Caco-2 (cell line): ENCODE measurements at regions not wholly inside any gene's neighbourhood (a gene's known extent, or its start where the extent isn't known, plus 50 kb on each side); places are given as distances from the start of the nearest gene placed in this dataset.
"Not testable (repeated sequence)": the region's sequence is repeated elsewhere in the genome, so short reads cannot be mapped to it uniquely, and the experiment has no call there.

Source experiments
- BruUV-seq: library from RNA; stranded (reverse); fragments of 400-500 nt; replicated peaks from 2 replicates; lab custom pipeline; 2021; lab: Mats Ljungman, UMichigan
- CTCF ChIA-PET: fragments of 300-600 bp; sonication (Branson Sonifier 250); formaldehyde crosslinking; loops from one replicate; lab custom pipeline; 2022; ENCODE audit warnings: antibody characterized with exemption; lab: Charles Lee
- POLR2A ChIA-PET: fragments of 300-600 bp; sonication (Branson Sonifier 250); formaldehyde crosslinking; loops from one replicate; lab custom pipeline; 2022; ENCODE audit warnings: antibody characterized with exemption; lab: Charles Lee
- DNase-seq, 2 experiments: peaks; one replicate each; pipeline versions ENCODE4 v3.0.0 to v3.0.0-alpha.2; 2020 to 2022
- H3K27me3 ChIP-seq: replicated peaks from 2 replicates; pipeline ENCODE4 v1.6.0; 2011; ENCODE audit warnings: low read length; ENCODE audit not compliant: control insufficient read depth, insufficient read depth
- H3K36me3 ChIP-seq: 2 replicates; pipeline ENCODE4 v1.5.1; 2011; ENCODE audit warnings: low read length; ENCODE audit not compliant: control insufficient read depth, insufficient read depth
- H3K4me1 ChIP-seq: fragments of 250-450 bp; sonication (Bioruptor Pico); 2 replicates; pipeline ENCODE4 v1.5.1; 2020; ENCODE audit warnings: mild to moderate bottlenecking
- H3K4me3 ChIP-seq: 2 replicates; pipeline ENCODE4 v1.5.1; 2011; ENCODE audit warnings: low read depth, mild to moderate bottlenecking, control low read depth, low read length
- H3K9me3 ChIP-seq: fragments of 250-450 bp; sonication (Bioruptor Pico); 2 replicates; pipeline ENCODE4 v1.5.1; 2020; ENCODE audit warnings: mild to moderate bottlenecking, moderate library complexity
- H3K27ac Mint-ChIP-seq: one replicate; pipeline ENCODE4 v1.8.0; 2022; ENCODE audit warnings: mixed read lengths; ENCODE audit not compliant: unreplicated experiment
- H3K27me3 Mint-ChIP-seq: one replicate; pipeline ENCODE4 v1.8.0; 2022; ENCODE audit warnings: mixed read lengths; ENCODE audit not compliant: insufficient read depth, unreplicated experiment
- H3K36me3 Mint-ChIP-seq: one replicate; pipeline ENCODE4 v1.8.0; 2022; ENCODE audit warnings: mild to moderate bottlenecking, mixed read lengths; ENCODE audit not compliant: insufficient read depth, unreplicated experiment
- H3K4me1 Mint-ChIP-seq: one replicate; pipeline ENCODE4 v1.8.0; 2022; ENCODE audit warnings: low read depth, mixed read lengths; ENCODE audit not compliant: unreplicated experiment
- H3K4me3 Mint-ChIP-seq: one replicate; pipeline ENCODE4 v1.8.0; 2022; ENCODE audit warnings: mild to moderate bottlenecking, moderate library complexity, mixed read lengths; ENCODE audit not compliant: unreplicated experiment
- H3K9me3 Mint-ChIP-seq: one replicate; pipeline ENCODE4 v1.8.0; 2022; ENCODE audit warnings: mixed read lengths; ENCODE audit not compliant: unreplicated experiment
- intact Hi-C: fragments of 100-400 bp; cut with micrococcal nuclease; formaldehyde crosslinking; loops from one replicate; pipeline ENCODE4 v1.10.0; 2022; ENCODE audit not compliant: unreplicated experiment
- TF ChIP-seq, protein P1 (sequence below), 2 experiments: fragments of 200-600 bp in 1 of 2; IDR thresholded peaks; 1 replicate in 1 of 2; 2 replicates in 1 of 2; pipeline versions ENCODE4 v1.5.1 to v1.8.0; 2011 to 2022; ENCODE audit warnings: antibody characterized with exemption in 1 of 2, control low read depth in 1 of 2, inconsistent platforms in 1 of 2, low read depth in 1 of 2, low read length in 1 of 2, mild to moderate bottlenecking in 1 of 2, moderate library complexity in 1 of 2; ENCODE audit not compliant: insufficient read depth in 1 of 2, severe bottlenecking in 1 of 2, unreplicated experiment in 1 of 2

DNA sequence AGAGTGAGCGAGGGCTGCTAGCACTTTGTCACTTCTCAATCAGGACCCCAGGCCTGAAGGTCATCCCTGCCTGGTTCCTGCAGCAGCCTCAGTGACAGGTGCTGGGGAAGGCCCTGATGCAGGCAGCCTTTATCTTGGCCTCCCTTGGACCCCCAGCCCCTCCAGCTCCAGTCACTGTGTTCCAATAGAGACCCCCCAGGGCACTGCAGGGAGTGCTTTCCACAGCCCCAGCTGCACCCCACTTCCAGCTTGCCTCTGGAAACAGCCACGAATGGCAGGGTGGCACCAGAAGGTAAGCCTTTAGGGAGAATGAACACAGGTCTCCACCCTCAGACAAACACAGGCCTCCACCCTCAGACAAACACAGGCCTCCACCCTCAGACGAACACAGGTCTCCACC, 241.6 kb upstream of the SGCG start:
- H3K4me1 ChIP-seq = no peaks in the 10 kb centered on the region
- no peak for DNase-seq
- no peaks in the 10 kb centered on the region for H3K36me3 ChIP-seq
- Mint-ChIP-seq H3K27me3 (no peaks in the 10 kb centered on the region), H3K27ac (no peak overlapping the region), H3K36me3 (no peaks in the 10 kb centered on the region), H3K4me3 (no peak overlapping the region), H3K9me3 (no peaks in the 10 kb centered on the region), H3K4me1 (no peaks in the 10 kb centered on the region)
- no TSS peak for BruUV-seq
- intact Hi-C loops = no loop called here
- ChIA-PET POLR2A (no interaction called here), CTCF (no interaction called here)
- H3K9me3 ChIP-seq = peaks cover 5% of the 10 kb centered on the region; the same call in 1 of the 2 replicates
- no peak overlapping the region for H3K4me3 ChIP-seq
- TF ChIP-seq, protein P1, sequence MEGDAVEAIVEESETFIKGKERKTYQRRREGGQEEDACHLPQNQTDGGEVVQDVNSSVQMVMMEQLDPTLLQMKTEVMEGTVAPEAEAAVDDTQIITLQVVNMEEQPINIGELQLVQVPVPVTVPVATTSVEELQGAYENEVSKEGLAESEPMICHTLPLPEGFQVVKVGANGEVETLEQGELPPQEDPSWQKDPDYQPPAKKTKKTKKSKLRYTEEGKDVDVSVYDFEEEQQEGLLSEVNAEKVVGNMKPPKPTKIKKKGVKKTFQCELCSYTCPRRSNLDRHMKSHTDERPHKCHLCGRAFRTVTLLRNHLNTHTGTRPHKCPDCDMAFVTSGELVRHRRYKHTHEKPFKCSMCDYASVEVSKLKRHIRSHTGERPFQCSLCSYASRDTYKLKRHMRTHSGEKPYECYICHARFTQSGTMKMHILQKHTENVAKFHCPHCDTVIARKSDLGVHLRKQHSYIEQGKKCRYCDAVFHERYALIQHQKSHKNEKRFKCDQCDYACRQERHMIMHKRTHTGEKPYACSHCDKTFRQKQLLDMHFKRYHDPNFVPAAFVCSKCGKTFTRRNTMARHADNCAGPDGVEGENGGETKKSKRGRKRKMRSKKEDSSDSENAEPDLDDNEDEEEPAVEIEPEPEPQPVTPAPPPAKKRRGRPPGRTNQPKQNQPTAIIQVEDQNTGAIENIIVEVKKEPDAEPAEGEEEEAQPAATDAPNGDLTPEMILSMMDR (IDR thresholded peaks at IDR 0.05; ENCODE audit: insufficient read depth in 1 of 2, low read depth in 1 of 2, low read length in 1 of 2, severe bottlenecking in 1 of 2, unreplicated experiment in 1 of 2) = no peak
- H3K27me3 ChIP-seq = no peaks in the 10 kb centered on the region

DNA sequence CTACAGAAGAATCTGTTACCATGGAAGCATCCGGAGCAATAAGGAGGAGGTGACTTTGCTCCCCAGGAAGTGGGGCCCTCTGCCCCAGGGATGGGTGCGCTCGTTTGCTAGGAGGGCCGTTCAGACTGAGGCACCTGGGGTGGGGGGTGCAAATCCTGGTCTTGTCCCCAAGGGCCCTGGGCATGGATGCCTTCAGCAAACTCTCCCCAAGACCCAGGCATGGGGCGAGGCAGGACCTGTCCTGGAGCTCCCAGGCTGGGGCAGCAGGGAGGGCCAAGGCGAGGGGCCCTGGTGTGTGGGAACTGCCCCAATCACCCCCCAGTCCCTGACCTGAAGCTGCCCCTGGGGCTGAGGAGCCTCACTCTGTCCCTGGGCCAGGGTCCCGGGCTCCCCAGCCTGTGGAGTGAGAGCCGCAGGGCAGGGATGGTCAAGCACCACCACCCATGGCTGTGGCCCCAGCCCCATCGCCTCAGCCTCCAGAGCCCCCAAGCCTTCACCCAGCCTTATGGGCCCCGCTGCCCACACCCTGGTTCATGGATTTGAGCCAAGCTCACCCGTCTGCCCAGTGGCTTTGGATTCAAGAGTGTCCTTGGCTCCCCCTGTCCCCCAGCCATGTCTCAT, 240.6 kb upstream of the SGCG start:
- H3K4me1 Mint-ChIP-seq = no peaks in the 10 kb centered on the region
- H3K27ac Mint-ChIP-seq = no peak overlapping the region
- BruUV-seq = no TSS peak
- no peak overlapping the region for H3K4me3 ChIP-seq
- no peaks in the 10 kb centered on the region for H3K27me3 Mint-ChIP-seq
- TF ChIP-seq, protein P1 (IDR thresholded peaks at IDR 0.05; ENCODE audit: insufficient read depth in 1 of 2, low read depth in 1 of 2, low read length in 1 of 2, severe bottlenecking in 1 of 2, unreplicated experiment in 1 of 2) = no peak
- H3K36me3 ChIP-seq = no peaks in the 10 kb centered on the region
- intact Hi-C loops = no loop called here
- H3K9me3 ChIP-seq = peaks cover 5% of the 10 kb centered on the region; the same call in 1 of the 2 replicates
- H3K36me3 Mint-ChIP-seq = no peaks in the 10 kb centered on the region
- peaks cover 7% of the 10 kb centered on the region for H3K9me3 Mint-ChIP-seq
- ChIA-PET POLR2A (no interaction called here), CTCF (no interaction called here)
- no peaks in the 10 kb centered on the region for H3K27me3 ChIP-seq
- H3K4me3 Mint-ChIP-seq = no peak overlapping the region
- DNase-seq = no peak
- H3K4me1 ChIP-seq = no peaks in the 10 kb centered on the region

DNA sequence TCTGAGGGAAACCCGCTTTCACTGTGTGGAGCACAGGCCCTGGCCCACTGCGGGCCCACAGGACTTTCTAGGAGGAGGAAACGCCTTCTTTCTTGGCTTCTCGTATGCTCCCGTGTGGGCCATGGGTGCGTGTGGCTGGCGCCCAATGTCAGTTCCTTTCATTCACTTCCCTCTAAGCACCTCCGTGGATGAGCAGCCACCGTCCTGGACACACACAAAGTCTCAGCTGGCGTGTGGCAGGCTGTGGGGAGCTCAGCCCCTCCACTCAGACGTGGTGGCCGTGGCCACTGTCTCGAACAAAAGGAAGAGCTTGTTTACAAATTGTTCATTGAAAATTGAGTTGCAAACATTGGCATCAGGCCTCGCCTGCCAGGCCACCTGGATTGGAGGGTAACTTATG, 240.0 kb upstream of the SGCG start:
- no peak overlapping the region for H3K27ac Mint-ChIP-seq
- H3K27me3 Mint-ChIP-seq = no peaks in the 10 kb centered on the region
- TF ChIP-seq, protein P1 (IDR thresholded peaks at IDR 0.05; ENCODE audit: insufficient read depth in 1 of 2, low read depth in 1 of 2, low read length in 1 of 2, severe bottlenecking in 1 of 2, unreplicated experiment in 1 of 2) = no peak
- Histone ChIP-seq H3K27me3 (no peaks in the 10 kb centered on the region), H3K9me3 (peaks cover 5% of the 10 kb centered on the region; the same call in 1 of the 2 replicates), H3K4me3 (no peak overlapping the region), H3K36me3 (no peaks in the 10 kb centered on the region), H3K4me1 (no peaks in the 10 kb centered on the region)
- intact Hi-C loops = no loop called here
- BruUV-seq = no TSS peak
- peaks cover 9% of the 10 kb centered on the region for H3K9me3 Mint-ChIP-seq
- no peak for DNase-seq
- POLR2A ChIA-PET = no interaction called here
- H3K4me3 Mint-ChIP-seq = no peak overlapping the region
- no peaks in the 10 kb centered on the region for H3K4me1 Mint-ChIP-seq
- no peaks in the 10 kb centered on the region for H3K36me3 Mint-ChIP-seq
- CTCF ChIA-PET = no interaction called here

DNA sequence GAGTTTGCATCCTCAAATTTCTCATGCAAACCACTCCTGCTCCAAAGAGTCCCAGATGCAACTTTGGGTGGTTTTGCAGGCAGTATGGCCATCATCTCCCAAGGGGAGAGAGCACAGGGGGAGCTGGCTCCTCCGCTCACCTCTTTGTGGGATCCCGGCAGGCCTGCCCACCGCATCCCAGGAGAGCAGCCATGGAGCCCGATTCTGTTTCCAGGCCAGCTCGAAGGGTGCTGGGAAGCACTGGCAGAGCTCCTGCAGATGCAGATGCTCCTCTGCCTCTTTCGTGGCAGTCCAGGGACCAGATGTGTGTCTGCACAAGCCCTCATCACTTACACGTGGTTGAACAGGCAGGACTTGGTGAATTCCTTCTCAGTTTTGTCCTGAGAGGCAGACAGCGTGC, 239.3 kb upstream of the SGCG start:
- H3K27ac Mint-ChIP-seq, H3K36me3 Mint-ChIP-seq, H3K27me3 ChIP-seq, DNase-seq, H3K9me3 Mint-ChIP-seq, POLR2A ChIA-PET, H3K9me3 ChIP-seq, H3K4me1 ChIP-seq, intact Hi-C loops, H3K27me3 Mint-ChIP-seq, H3K4me3 ChIP-seq, H3K4me3 Mint-ChIP-seq, BruUV-seq, H3K4me1 Mint-ChIP-seq, H3K36me3 ChIP-seq, CTCF ChIA-PET: not testable (repeated sequence)

DNA sequence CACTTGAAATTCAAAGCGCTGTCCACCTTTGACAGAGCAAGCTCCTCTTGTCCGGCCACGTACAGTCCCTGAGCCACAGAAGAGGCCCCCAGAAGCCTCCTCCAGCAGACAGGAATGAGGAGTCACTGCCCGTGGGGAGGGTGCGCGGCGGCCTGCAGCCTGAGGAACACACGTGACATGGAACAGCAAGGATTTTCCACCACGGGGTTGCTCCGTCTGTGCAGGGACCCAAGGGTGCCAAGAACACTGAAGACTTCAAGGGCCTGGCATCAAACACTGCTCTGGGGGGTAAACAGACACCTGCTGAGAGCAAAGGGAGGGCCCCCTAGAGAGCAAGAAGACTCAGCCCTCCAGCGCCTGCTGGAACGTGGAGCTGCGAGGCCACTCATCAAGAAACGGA, 237.9 kb upstream of the SGCG start:
- H3K27me3 Mint-ChIP-seq, H3K27me3 ChIP-seq, H3K4me1 ChIP-seq, H3K27ac Mint-ChIP-seq, H3K4me1 Mint-ChIP-seq, intact Hi-C loops, POLR2A ChIA-PET, DNase-seq, H3K4me3 Mint-ChIP-seq, BruUV-seq, H3K36me3 ChIP-seq, H3K36me3 Mint-ChIP-seq, H3K9me3 Mint-ChIP-seq, H3K9me3 ChIP-seq, H3K4me3 ChIP-seq, CTCF ChIA-PET: not testable (repeated sequence)
